ENCODE measurements at regions not wholly inside any gene's neighbourhood (a gene's known extent, or its start where the extent isn't known, plus 50 kb on each side); places are given as distances from the start of the nearest gene placed in this dataset.

GRCh38 chr14:82387699-82388098, 854.0 kb upstream of the SEL1L start:
- DNase-seq: no peak
- H3K27me3 Mint-ChIP-seq (ENCODE audit: low read depth): no peaks in the 10 kb centered on the region
- no peaks in the 10 kb centered on the region for H3K4me1 Mint-ChIP-seq (ENCODE audit: low read depth)
- CTCF ChIA-PET: no interaction called here
- peaks cover 13% of the 10 kb centered on the region for H3K9me3 Mint-ChIP-seq
- no peak overlapping the region for H3K4me3 Mint-ChIP-seq
- intact Hi-C loops (cut with micrococcal nuclease): no loop called here
- no peaks in the 10 kb centered on the region for H3K36me3 Mint-ChIP-seq (ENCODE audit: low read depth)
- H3K27ac Mint-ChIP-seq: no peak overlapping the region

- Mint-ChIP-seq H3K36me3 (ENCODE audit: low read depth) (no peaks in the 10 kb centered on the region), H3K4me1 (ENCODE audit: low read depth) (no peaks in the 10 kb centered on the region), H3K27ac (no peak overlapping the region), H3K4me3 (no peak overlapping the region), H3K27me3 (ENCODE audit: low read depth) (no peaks in the 10 kb centered on the region), H3K9me3 (peaks cover 13% of the 10 kb centered on the region)
- intact Hi-C loops (cut with micrococcal nuclease): no loop called here
- CTCF ChIA-PET: no interaction called here
- no peak for DNase-seq
Observed at GRCh38 chr14:82388488-82388887, 854.8 kb upstream of the SEL1L start.

GRCh38 chr14:82390586-82390985, 856.9 kb upstream of the SEL1L start:
- Mint-ChIP-seq H3K27ac (no peak overlapping the region), H3K36me3 (ENCODE audit: low read depth) (no peaks in the 10 kb centered on the region), H3K27me3 (ENCODE audit: low read depth) (no peaks in the 10 kb centered on the region), H3K4me3 (no peak overlapping the region), H3K4me1 (ENCODE audit: low read depth) (no peaks in the 10 kb centered on the region), H3K9me3 (peaks cover 14% of the 10 kb centered on the region)
- CTCF ChIA-PET: interaction anchor here (0.6 kb wide), 1 partner anchor 471 kb away, joined by 3 read pairs; no protein-coding TSS in a partner anchor
- intact Hi-C loops (cut with micrococcal nuclease): no loop called here
- no peak for DNase-seq

GRCh38 chr14:82394916-82395315, 861.3 kb upstream of the SEL1L start:
- H3K4me3 Mint-ChIP-seq: no peak overlapping the region
- no peaks in the 10 kb centered on the region for H3K4me1 Mint-ChIP-seq (ENCODE audit: low read depth)
- CTCF ChIA-PET: no interaction called here
- no peaks in the 10 kb centered on the region for H3K27me3 Mint-ChIP-seq (ENCODE audit: low read depth)
- no peak for DNase-seq
- H3K27ac Mint-ChIP-seq: no peak overlapping the region
- intact Hi-C loops (cut with micrococcal nuclease): no loop called here
- no peaks in the 10 kb centered on the region for H3K36me3 Mint-ChIP-seq (ENCODE audit: low read depth)
- peaks cover 10% of the 10 kb centered on the region for H3K9me3 Mint-ChIP-seq

- Mint-ChIP-seq H3K9me3 (peaks cover 10% of the 10 kb centered on the region), H3K4me1 (ENCODE audit: low read depth) (no peaks in the 10 kb centered on the region), H3K27me3 (ENCODE audit: low read depth) (no peaks in the 10 kb centered on the region), H3K4me3 (no peak overlapping the region), H3K36me3 (ENCODE audit: low read depth) (no peaks in the 10 kb centered on the region), H3K27ac (no peak overlapping the region)
- CTCF ChIA-PET: no interaction called here
- DNase-seq: no peak
- intact Hi-C loops (cut with micrococcal nuclease): no loop called here
Observed at GRCh38 chr14:82398256-82398655, 864.6 kb upstream of the SEL1L start.

GRCh38 chr14:82403987-82404386, 870.3 kb upstream of the SEL1L start:
- Mint-ChIP-seq H3K9me3 (no peaks in the 10 kb centered on the region), H3K4me1 (ENCODE audit: low read depth) (no peaks in the 10 kb centered on the region), H3K27ac (no peak overlapping the region), H3K27me3 (ENCODE audit: low read depth) (no peaks in the 10 kb centered on the region), H3K4me3 (no peak overlapping the region), H3K36me3 (ENCODE audit: low read depth) (no peaks in the 10 kb centered on the region)
- no peak for DNase-seq
- CTCF ChIA-PET: no interaction called here
- intact Hi-C loops (cut with micrococcal nuclease): no loop called here

GRCh38 chr14:82410064-82410463, 876.4 kb upstream of the SEL1L start:
- CTCF ChIA-PET: no interaction called here

GRCh38 chr14:82411298-82411697, 877.6 kb upstream of the SEL1L start:
- H3K4me1 Mint-ChIP-seq (ENCODE audit: low read depth): no peaks in the 10 kb centered on the region
- no peaks in the 10 kb centered on the region for H3K27me3 Mint-ChIP-seq (ENCODE audit: low read depth)
- intact Hi-C loops (cut with micrococcal nuclease): no loop called here
- CTCF ChIA-PET: no interaction called here
- no peak overlapping the region for H3K4me3 Mint-ChIP-seq
- H3K36me3 Mint-ChIP-seq (ENCODE audit: low read depth): no peaks in the 10 kb centered on the region
- DNase-seq: no peak
- H3K9me3 Mint-ChIP-seq: peaks cover 10% of the 10 kb centered on the region
- no peak overlapping the region for H3K27ac Mint-ChIP-seq

More at GRCh38 chr14:82410064-82410463, 876.4 kb upstream of the SEL1L start:
- Mint-ChIP-seq H3K27me3 (ENCODE audit: low read depth) (no peaks in the 10 kb centered on the region), H3K9me3 (peaks cover 3% of the 10 kb centered on the region), H3K4me3 (no peak overlapping the region), H3K27ac (no peak overlapping the region), H3K4me1 (ENCODE audit: low read depth) (no peaks in the 10 kb centered on the region), H3K36me3 (ENCODE audit: low read depth) (no peaks in the 10 kb centered on the region)
- DNase-seq: no peak
- intact Hi-C loops (cut with micrococcal nuclease): no loop called here

- Mint-ChIP-seq H3K27me3 (ENCODE audit: low read depth) (no peaks in the 10 kb centered on the region), H3K4me3 (no peak overlapping the region), H3K36me3 (ENCODE audit: low read depth) (no peaks in the 10 kb centered on the region), H3K27ac (no peak overlapping the region), H3K9me3 (peaks cover 17% of the 10 kb centered on the region), H3K4me1 (ENCODE audit: low read depth) (no peaks in the 10 kb centered on the region)
- intact Hi-C loops (cut with micrococcal nuclease): no loop called here
- CTCF ChIA-PET: no interaction called here
- DNase-seq: no peak
Observed at GRCh38 chr14:82412545-82412944, 878.9 kb upstream of the SEL1L start.

GRCh38 chr14:82414853-82415539, 881.3 kb upstream of the SEL1L start:
- no peak overlapping the region for H3K27ac Mint-ChIP-seq

GRCh38 chr14:82419933-82420332, 886.3 kb upstream of the SEL1L start:
- Mint-ChIP-seq H3K27me3 (ENCODE audit: low read depth) (no peaks in the 10 kb centered on the region), H3K4me1 (ENCODE audit: low read depth) (no peaks in the 10 kb centered on the region), H3K36me3 (ENCODE audit: low read depth) (no peaks in the 10 kb centered on the region), H3K27ac (no peak overlapping the region), H3K4me3 (no peak overlapping the region), H3K9me3 (peaks cover 29% of the 10 kb centered on the region)
- intact Hi-C loops (cut with micrococcal nuclease): no loop called here
- CTCF ChIA-PET: no interaction called here
- no peak for DNase-seq

More at GRCh38 chr14:82414853-82415539, 881.3 kb upstream of the SEL1L start:
- intact Hi-C loops (cut with micrococcal nuclease): no loop called here
- Mint-ChIP-seq H3K4me1 (ENCODE audit: low read depth) (no peaks in the 10 kb centered on the region), H3K4me3 (no peak overlapping the region), H3K36me3 (ENCODE audit: low read depth) (no peaks in the 10 kb centered on the region), H3K9me3 (peaks cover 29% of the 10 kb centered on the region), H3K27me3 (ENCODE audit: low read depth) (no peaks in the 10 kb centered on the region)
- CTCF ChIA-PET: no interaction called here
- DNase-seq: no peak

GRCh38 chr14:82420871-82421270, 887.2 kb upstream of the SEL1L start:
- CTCF ChIA-PET: interaction anchor here (0.6 kb wide), 1 partner anchor 110 kb away, joined by 3 read pairs; no protein-coding TSS in a partner anchor
- DNase-seq: no peak
- H3K4me1 Mint-ChIP-seq (ENCODE audit: low read depth): no peaks in the 10 kb centered on the region
- intact Hi-C loops (cut with micrococcal nuclease): no loop called here
- no peak overlapping the region for H3K27ac Mint-ChIP-seq
- no peak overlapping the region for H3K4me3 Mint-ChIP-seq
- H3K36me3 Mint-ChIP-seq (ENCODE audit: low read depth): no peaks in the 10 kb centered on the region
- H3K9me3 Mint-ChIP-seq: peaks cover 24% of the 10 kb centered on the region
- H3K27me3 Mint-ChIP-seq (ENCODE audit: low read depth): no peaks in the 10 kb centered on the region

- Mint-ChIP-seq H3K4me1 (ENCODE audit: low read depth) (no peaks in the 10 kb centered on the region), H3K4me3 (no peak overlapping the region), H3K27ac (no peak overlapping the region), H3K9me3 (peaks cover 22% of the 10 kb centered on the region), H3K36me3 (ENCODE audit: low read depth) (no peaks in the 10 kb centered on the region), H3K27me3 (ENCODE audit: low read depth) (no peaks in the 10 kb centered on the region)
- intact Hi-C loops (cut with micrococcal nuclease): no loop called here
- no peak for DNase-seq
- CTCF ChIA-PET: no interaction called here
Observed at GRCh38 chr14:82421286-82421685, 887.6 kb upstream of the SEL1L start.

Measured in activated naive CD4-positive, alpha-beta T cell treated with anti-CD3 and anti-CD28 coated beads for 36 hours (primary cell).